ENCODE measurements at regions not wholly inside any gene's neighbourhood (a gene's known extent, or its start where the extent isn't known, plus 50 kb on each side); places are given as distances from the start of the nearest gene placed in this dataset.

- Mint-ChIP-seq H3K9me3 (ENCODE audit: unreplicated experiment) (no peaks in the 10 kb centered on the region), H3K4me1 (ENCODE audit: unreplicated experiment) (peaks cover 21% of the 10 kb centered on the region), H3K4me3 (ENCODE audit: unreplicated experiment) (no peak overlapping the region), H3K27ac (ENCODE audit: unreplicated experiment) (no peak overlapping the region), H3K36me3 (ENCODE audit: low read depth, unreplicated experiment) (no peaks in the 10 kb centered on the region), H3K27me3 (ENCODE audit: unreplicated experiment) (peaks cover 13% of the 10 kb centered on the region)
- DNase-seq (ENCODE audit: low spot score), result no peak
- no peak for TF ChIP-seq CTCF (IDR thresholded peaks at IDR 0.05; ENCODE audit: unreplicated experiment)
Observed at GRCh38 chr16:85526185-85526974, 86.7 kb upstream of the GSE1 start.

- H3K4me1 Mint-ChIP-seq (ENCODE audit: unreplicated experiment), result peaks cover 29% of the 10 kb centered on the region
- DNase-seq (ENCODE audit: low spot score), result no peak
- no peaks in the 10 kb centered on the region for H3K9me3 Mint-ChIP-seq (ENCODE audit: unreplicated experiment)
- H3K27ac Mint-ChIP-seq (ENCODE audit: unreplicated experiment), result no peak overlapping the region
- no peak overlapping the region for H3K4me3 Mint-ChIP-seq (ENCODE audit: unreplicated experiment)
- peaks cover 13% of the 10 kb centered on the region for H3K27me3 Mint-ChIP-seq (ENCODE audit: unreplicated experiment)
- TF ChIP-seq CTCF (IDR thresholded peaks at IDR 0.05; ENCODE audit: unreplicated experiment), result no peak
- no peaks in the 10 kb centered on the region for H3K36me3 Mint-ChIP-seq (ENCODE audit: low read depth, unreplicated experiment)
Observed at GRCh38 chr16:85527042-85527766, 85.9 kb upstream of the GSE1 start.

GRCh38 chr16:85527767-85528297 lies 85.3 kb upstream of the GSE1 start:
- H3K4me1 Mint-ChIP-seq (ENCODE audit: unreplicated experiment), result peaks cover 24% of the 10 kb centered on the region
- no peaks in the 10 kb centered on the region for H3K9me3 Mint-ChIP-seq (ENCODE audit: unreplicated experiment)
- H3K27ac Mint-ChIP-seq (ENCODE audit: unreplicated experiment), result no peak overlapping the region
- H3K4me3 Mint-ChIP-seq (ENCODE audit: unreplicated experiment), result no peak overlapping the region
- no peak for DNase-seq (ENCODE audit: low spot score)
- H3K27me3 Mint-ChIP-seq (ENCODE audit: unreplicated experiment), result peaks cover 9% of the 10 kb centered on the region
- no peaks in the 10 kb centered on the region for H3K36me3 Mint-ChIP-seq (ENCODE audit: low read depth, unreplicated experiment)
- no peak for TF ChIP-seq CTCF (IDR thresholded peaks at IDR 0.05; ENCODE audit: unreplicated experiment)

- peak; percentile 47 for DNase-seq (ENCODE audit: low spot score)
- Mint-ChIP-seq H3K27me3 (ENCODE audit: unreplicated experiment) (peaks cover 6% of the 10 kb centered on the region), H3K9me3 (ENCODE audit: unreplicated experiment) (no peaks in the 10 kb centered on the region), H3K36me3 (ENCODE audit: low read depth, unreplicated experiment) (no peaks in the 10 kb centered on the region), H3K4me1 (ENCODE audit: unreplicated experiment) (peaks cover 19% of the 10 kb centered on the region), H3K27ac (ENCODE audit: unreplicated experiment) (no peak overlapping the region), H3K4me3 (ENCODE audit: unreplicated experiment) (no peak overlapping the region)
- peak; percentile 55 for TF ChIP-seq CTCF (IDR thresholded peaks at IDR 0.05; ENCODE audit: unreplicated experiment)
Observed at GRCh38 chr16:85528528-85529387, 84.4 kb upstream of the GSE1 start.

Measured in endothelial cell (in vitro differentiated cells).